Bronchial epithelial cell (primary cell): ENCODE measurements at regions not wholly inside any gene's neighbourhood (a gene's known extent, or its start where the extent isn't known, plus 50 kb on each side); places are given as distances from the start of the nearest gene placed in this dataset.

ENCODE experiments used
- DNase-seq: peaks from one replicate; pipeline ENCODE4 v3.0.0-alpha.2; 2010; ENCODE audit warnings: low read depth
- FAIRE-seq: peaks from 2 replicates; lab custom pipeline; 2011; peaks lifted over from hg19 to GRCh38; lab: Jason Lieb, UNC
- H3K27me3 ChIP-seq: 2 replicates; pipeline ENCODE4 v1.5.1; 2011; ENCODE audit warnings: low read length; ENCODE audit not compliant: control insufficient read depth, insufficient read depth
- H3K36me3 ChIP-seq: 2 replicates; pipeline ENCODE4 v1.5.1; 2011; ENCODE audit warnings: low read length; ENCODE audit not compliant: control insufficient read depth, insufficient read depth
- H3K4me3 ChIP-seq: 2 replicates; pipeline ENCODE4 v1.5.1; 2011; ENCODE audit warnings: mild to moderate bottlenecking, low read depth, low read length, control low read depth
- TF ChIP-seq, protein P1 (sequence below): IDR thresholded peaks from 2 replicates; pipeline ENCODE4 v1.5.1; 2011; ENCODE audit warnings: mild to moderate bottlenecking, moderate library complexity, low read length, control low read depth, inconsistent platforms; ENCODE audit not compliant: insufficient read depth, severe bottlenecking

DNA sequence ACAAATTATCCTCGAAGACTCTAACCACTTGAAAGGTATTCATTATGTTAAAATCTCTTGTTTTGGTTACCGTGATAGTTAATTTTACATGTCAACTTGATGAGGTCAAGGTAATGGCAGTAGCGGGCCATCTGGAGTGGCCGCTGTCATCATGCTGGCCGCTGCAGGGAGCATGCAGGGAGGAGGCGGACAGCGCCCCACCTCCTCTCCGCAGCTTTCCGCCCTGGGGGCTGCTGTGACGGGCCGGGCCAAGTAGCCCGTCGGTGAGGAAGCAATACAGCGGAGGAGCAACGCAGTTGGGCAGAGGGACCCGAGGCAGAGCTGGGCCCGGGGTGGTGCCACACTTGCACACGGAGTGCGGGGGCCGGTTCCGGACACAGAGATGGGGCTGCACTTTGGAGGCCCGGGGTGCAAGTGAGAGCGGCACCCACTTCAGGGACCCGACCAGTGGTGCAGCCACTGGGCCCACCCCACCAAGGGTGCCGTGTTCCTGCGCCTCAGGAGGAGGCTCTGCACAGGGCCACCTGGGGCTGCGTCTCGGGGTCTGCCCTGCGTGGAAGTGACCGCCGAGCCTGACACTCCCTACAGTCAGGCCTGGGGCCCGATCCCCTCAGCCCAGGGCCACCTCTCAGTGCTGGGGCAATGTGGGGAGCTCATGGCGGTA is 452.4 kb downstream of the LRATD1 start:
- H3K36me3 ChIP-seq = no peaks in the 10 kb centered on the region
- no peaks in the 10 kb centered on the region for H3K27me3 ChIP-seq
- TF ChIP-seq, protein P1, sequence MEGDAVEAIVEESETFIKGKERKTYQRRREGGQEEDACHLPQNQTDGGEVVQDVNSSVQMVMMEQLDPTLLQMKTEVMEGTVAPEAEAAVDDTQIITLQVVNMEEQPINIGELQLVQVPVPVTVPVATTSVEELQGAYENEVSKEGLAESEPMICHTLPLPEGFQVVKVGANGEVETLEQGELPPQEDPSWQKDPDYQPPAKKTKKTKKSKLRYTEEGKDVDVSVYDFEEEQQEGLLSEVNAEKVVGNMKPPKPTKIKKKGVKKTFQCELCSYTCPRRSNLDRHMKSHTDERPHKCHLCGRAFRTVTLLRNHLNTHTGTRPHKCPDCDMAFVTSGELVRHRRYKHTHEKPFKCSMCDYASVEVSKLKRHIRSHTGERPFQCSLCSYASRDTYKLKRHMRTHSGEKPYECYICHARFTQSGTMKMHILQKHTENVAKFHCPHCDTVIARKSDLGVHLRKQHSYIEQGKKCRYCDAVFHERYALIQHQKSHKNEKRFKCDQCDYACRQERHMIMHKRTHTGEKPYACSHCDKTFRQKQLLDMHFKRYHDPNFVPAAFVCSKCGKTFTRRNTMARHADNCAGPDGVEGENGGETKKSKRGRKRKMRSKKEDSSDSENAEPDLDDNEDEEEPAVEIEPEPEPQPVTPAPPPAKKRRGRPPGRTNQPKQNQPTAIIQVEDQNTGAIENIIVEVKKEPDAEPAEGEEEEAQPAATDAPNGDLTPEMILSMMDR = no peak
- no peak for DNase-seq
- FAIRE-seq = no peak
- H3K4me3 ChIP-seq = no peak overlapping the region

DNA sequence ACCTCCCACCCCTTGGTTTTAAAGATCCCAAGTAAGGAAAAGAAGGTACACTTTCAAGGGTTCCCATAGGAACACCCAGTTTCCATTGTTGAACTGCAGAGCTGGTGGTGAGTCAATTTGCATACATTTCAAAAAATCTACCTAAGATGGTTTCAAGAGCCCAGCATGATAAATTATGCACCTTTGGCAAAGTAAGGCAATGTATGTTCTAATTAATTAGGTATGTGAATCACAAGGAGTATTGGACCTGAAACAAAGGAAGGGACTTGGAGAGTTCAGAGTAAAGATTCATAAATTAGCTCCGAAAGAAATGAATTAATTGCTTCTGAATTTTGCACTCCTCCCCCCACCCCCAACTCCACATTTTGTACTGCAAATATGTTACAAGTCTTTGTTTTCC is 459.7 kb downstream of the LRATD1 start:
- FAIRE-seq (no peak), DNase-seq (no peak)
- no peaks in the 10 kb centered on the region for H3K36me3 ChIP-seq
- H3K27me3 ChIP-seq = no peaks in the 10 kb centered on the region
- TF ChIP-seq, protein P1 = no peak
- no peak overlapping the region for H3K4me3 ChIP-seq

DNA sequence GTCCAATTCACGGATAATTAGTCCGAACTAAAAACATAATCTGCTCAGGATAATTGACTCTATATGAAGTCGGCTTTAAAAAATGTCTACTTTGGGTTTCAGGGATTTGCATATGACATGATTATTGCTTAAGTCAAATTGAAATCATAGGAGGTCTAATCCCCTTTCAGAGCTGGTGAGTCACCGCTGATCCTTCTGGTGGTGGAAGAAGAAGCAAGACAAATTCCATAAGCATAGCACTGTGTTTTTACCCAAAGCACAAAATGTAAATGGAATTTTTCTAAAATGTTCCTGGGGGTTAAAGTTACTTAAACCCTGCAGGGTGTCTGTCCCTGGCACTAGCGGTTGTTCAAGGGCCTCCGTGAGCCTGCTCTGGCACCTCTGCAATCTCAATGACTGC is 460.2 kb downstream of the LRATD1 start:
- H3K36me3 ChIP-seq = no peaks in the 10 kb centered on the region
- peak; percentile 26 for DNase-seq
- no peak overlapping the region for H3K4me3 ChIP-seq
- H3K27me3 ChIP-seq = no peaks in the 10 kb centered on the region
- TF ChIP-seq, protein P1 = no peak
- no peak for FAIRE-seq

DNA sequence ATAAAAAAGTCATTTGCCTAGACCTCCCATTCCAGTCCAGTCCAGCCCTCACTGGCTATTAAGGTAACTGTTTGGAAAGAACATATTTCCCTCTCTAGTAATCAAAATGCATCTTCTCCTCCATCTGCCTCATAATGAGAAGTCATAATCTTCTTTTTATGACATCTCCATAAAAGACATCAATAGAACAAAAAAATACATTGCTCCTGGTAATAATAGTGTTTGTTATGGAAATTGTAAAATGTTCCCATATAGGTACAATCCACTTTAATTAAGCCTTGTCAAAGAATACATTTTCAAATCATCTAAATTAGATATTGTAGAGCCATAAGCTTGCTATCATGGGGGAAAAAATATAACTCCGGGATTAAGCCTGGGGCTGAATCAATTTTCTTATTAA is 461.6 kb downstream of the LRATD1 start:
- FAIRE-seq (no peak), DNase-seq (no peak)
- Histone ChIP-seq H3K36me3 (no peaks in the 10 kb centered on the region), H3K4me3 (no peak overlapping the region), H3K27me3 (no peaks in the 10 kb centered on the region)
- TF ChIP-seq, protein P1 = no peak

DNA sequence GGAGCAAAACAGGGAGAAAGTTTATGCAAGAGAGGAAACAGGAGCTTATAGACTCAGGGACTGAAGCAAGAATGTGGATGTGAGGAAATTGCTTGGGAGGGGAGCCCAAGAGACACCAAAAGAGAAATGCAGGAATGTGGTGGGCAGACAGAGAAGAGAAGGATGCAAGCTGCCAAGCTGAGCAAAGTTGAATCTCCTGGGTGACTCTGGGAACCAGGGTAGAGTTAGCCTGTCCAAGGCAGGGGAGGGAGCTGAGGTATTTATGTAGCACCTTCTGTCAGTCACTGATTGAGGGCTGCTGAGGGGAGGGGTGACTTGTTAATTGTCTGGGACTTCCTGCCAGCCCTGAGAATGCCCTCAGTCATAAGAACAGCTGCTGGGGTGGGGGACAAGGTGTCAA is 464.3 kb downstream of the NBAS start:
- Histone ChIP-seq H3K36me3 (no peaks in the 10 kb centered on the region), H3K4me3 (no peak overlapping the region), H3K27me3 (no peaks in the 10 kb centered on the region)
- FAIRE-seq (no peak), DNase-seq (no peak)
- TF ChIP-seq, protein P1 = no peak

DNA sequence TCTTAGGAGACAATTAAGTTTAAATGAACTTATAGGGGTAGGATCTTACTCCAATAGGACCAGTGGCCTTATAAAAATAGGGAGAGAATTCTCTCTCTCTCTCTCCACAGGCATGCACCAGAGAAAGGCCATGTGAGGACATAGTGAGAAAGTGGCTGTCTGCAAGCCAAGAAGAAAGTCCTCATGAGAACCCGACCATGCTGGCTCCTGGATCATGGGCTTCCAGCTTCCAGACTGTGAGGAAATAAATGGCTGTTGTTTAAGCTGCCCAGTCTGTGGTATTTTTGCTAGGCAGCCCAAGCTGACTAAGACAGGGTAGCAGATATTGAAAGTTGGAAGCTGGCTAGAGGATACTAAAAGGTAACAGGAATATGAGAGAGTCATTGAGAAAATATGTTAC is 454.0 kb downstream of the NBAS start:
- TF ChIP-seq, protein P1 = no peak
- DNase-seq (no peak), FAIRE-seq (no peak)
- Histone ChIP-seq H3K4me3 (no peak overlapping the region), H3K36me3 (no peaks in the 10 kb centered on the region), H3K27me3 (no peaks in the 10 kb centered on the region)
